Lung (tissue), 11 donors: ENCODE measurements at regions not wholly inside any gene's neighbourhood (a gene's known extent, or its start where the extent isn't known, plus 50 kb on each side); places are given as distances from the start of the nearest gene placed in this dataset.

Experiments
- ATAC-seq: fragments of 200-7000 bp; cut with Tn5 transposase; one replicate; pipeline ENCODE4 v1.9.1; 2020; ENCODE audit warnings: moderate number of reproducible peaks; ENCODE audit not compliant: insufficient read depth, low FRiP score
- DNase-seq, 3 donors: peaks; one replicate each; pipeline ENCODE4 v3.0.0-alpha.2; 2013 to 2017
- H3K27ac ChIP-seq, 2 donors: one replicate each; pipeline ENCODE4 v1.5.1; 2013; ENCODE audit warnings: mild to moderate bottlenecking in 2 of 2, moderate library complexity in 2 of 2, control low read depth in 1 of 2, inconsistent platforms in 1 of 2, low read depth in 1 of 2, low read length in 1 of 2
- H3K27me3 ChIP-seq, 3 donors: one replicate each; pipeline ENCODE4 v1.5.1; 2013; ENCODE audit warnings: low read length in 2 of 3; ENCODE audit not compliant: control insufficient read depth in 3 of 3, insufficient read depth in 3 of 3
- H3K36me3 ChIP-seq, 4 donors: one replicate each; pipeline ENCODE4 v1.5.1; 2013; ENCODE audit warnings: low read length in 4 of 4, mild to moderate bottlenecking in 1 of 4, moderate library complexity in 1 of 4; ENCODE audit not compliant: control insufficient read depth in 4 of 4, insufficient read depth in 4 of 4
- H3K4me1 ChIP-seq, 5 donors: one replicate each; pipeline ENCODE4 v1.5.1; 2013; ENCODE audit warnings: low read length in 5 of 5, mild to moderate bottlenecking in 2 of 5, moderate library complexity in 1 of 5; ENCODE audit not compliant: control insufficient read depth in 5 of 5, insufficient read depth in 5 of 5
- H3K4me3 ChIP-seq: one replicate; pipeline ENCODE4 v1.5.1; 2013; ENCODE audit warnings: mild to moderate bottlenecking, control low read depth, moderate library complexity
- H3K9ac ChIP-seq, 2 donors: one replicate each; pipeline ENCODE4 v1.5.1; 2013; ENCODE audit warnings: low read length in 2 of 2, control low read depth in 1 of 2; ENCODE audit not compliant: insufficient read depth in 1 of 2
- H3K9me3 ChIP-seq, 4 donors: one replicate each; pipeline ENCODE4 v1.5.1; 2013; ENCODE audit warnings: low read length in 3 of 4, mild to moderate bottlenecking in 1 of 4, moderate library complexity in 1 of 4; ENCODE audit not compliant: control insufficient read depth in 4 of 4, insufficient read depth in 3 of 4
- CTCF ChIP-seq: IDR thresholded peaks from 2 replicates; pipeline ENCODE4 v1.5.1; 2012; ENCODE audit warnings: mild to moderate bottlenecking; ENCODE audit errors: control extremely low read depth, extremely low read depth
- WGBS, 2 donors: extraction: QIAGEN DNeasy Blood & Tissue Kit; methylation state at CpG; one replicate each; pipeline ENCODE4 v1.1.7; 2013; 5-methylcytosine and 5-hydroxymethylcytosine counted together
- donor health status: control.
- donor health status: control.
- donor health status: Bipolar disorder and iron deficiency.
- donor health status: healthy.
- donor health status: DM: yes; HTN: yes; CAD: no.

GRCh38 chr6:119858901-119859300 lies 509.3 kb upstream of the MAN1A1 start:
- DNase-seq (no peak), ATAC-seq (no peak)
- no peaks in the 10 kb centered on the region for H3K9me3 ChIP-seq
- no peak for TF ChIP-seq CTCF
- H3K27ac ChIP-seq: no peak overlapping the region
- no peaks in the 10 kb centered on the region for H3K4me1 ChIP-seq
- no peaks in the 10 kb centered on the region for H3K27me3 ChIP-seq
- H3K36me3 ChIP-seq: no peaks in the 10 kb centered on the region
- no peak overlapping the region for H3K4me3 ChIP-seq
- H3K9ac ChIP-seq: no peak overlapping the region
- 97 to 100% methylated on average over 1 of the region's 1 CpG for WGBS, 2 donors

GRCh38 chr6:119856136-119856535 lies 506.6 kb upstream of the MAN1A1 start:
- Histone ChIP-seq H3K9me3 (no peaks in the 10 kb centered on the region), H3K27me3 (no peaks in the 10 kb centered on the region), H3K27ac (no peak overlapping the region), H3K4me3 (no peak overlapping the region), H3K36me3 (no peaks in the 10 kb centered on the region), H3K9ac (no peak overlapping the region), H3K4me1 (no peaks in the 10 kb centered on the region)
- ATAC-seq (no peak), DNase-seq (no peak)
- no peak for TF ChIP-seq CTCF
- 80 to 81% methylated on average over 3 of the region's 3 CpGs for WGBS, 2 donors

- no peak for TF ChIP-seq CTCF
- H3K36me3 ChIP-seq: no peaks in the 10 kb centered on the region
- WGBS, 2 donors: 77 to 85% methylated on average over 2 of the region's 2 CpGs
- no peaks in the 10 kb centered on the region for H3K9me3 ChIP-seq
- no peak overlapping the region for H3K4me3 ChIP-seq
- no peak for ATAC-seq
- no peak overlapping the region for H3K27ac ChIP-seq
- H3K9ac ChIP-seq: no peak overlapping the region
- no peaks in the 10 kb centered on the region for H3K27me3 ChIP-seq
- DNase-seq: no peak
- H3K4me1 ChIP-seq: no peaks in the 10 kb centered on the region
Observed at GRCh38 chr6:119848696-119849095, 499.1 kb upstream of the MAN1A1 start.

GRCh38 chr6:119845161-119845560 lies 495.6 kb upstream of the MAN1A1 start:
- Histone ChIP-seq H3K36me3 (no peaks in the 10 kb centered on the region), H3K27me3 (no peaks in the 10 kb centered on the region), H3K9ac (no peak overlapping the region), H3K9me3 (peaks cover 0 to 3% (median 0%) of the 10 kb centered on the region in 4 donors), H3K4me1 (no peaks in the 10 kb centered on the region), H3K27ac (no peak overlapping the region), H3K4me3 (no peak overlapping the region)
- ATAC-seq (no peak), DNase-seq (no peak)
- 46 to 73% methylated on average over 1 of the region's 1 CpG for WGBS, 2 donors
- TF ChIP-seq CTCF: no peak
